Bronchial epithelial cell (primary cell): ENCODE measurements at regions not wholly inside any gene's neighbourhood (a gene's known extent, or its start where the extent isn't known, plus 50 kb on each side); places are given as distances from the start of the nearest gene placed in this dataset.
A peak's percentile ranks its signal among the peaks of the same experiment; 100 is the strongest.

Source experiments
- DNase-seq: peaks from one replicate; pipeline ENCODE4 v3.0.0-alpha.2; 2010; ENCODE audit warnings: low read depth
- FAIRE-seq: peaks from 2 replicates; lab custom pipeline; 2011; peaks lifted over from hg19 to GRCh38; lab: Jason Lieb, UNC
- H3K27me3 ChIP-seq: 2 replicates; pipeline ENCODE4 v1.5.1; 2011; ENCODE audit warnings: low read length; ENCODE audit not compliant: control insufficient read depth, insufficient read depth
- H3K36me3 ChIP-seq: 2 replicates; pipeline ENCODE4 v1.5.1; 2011; ENCODE audit warnings: low read length; ENCODE audit not compliant: control insufficient read depth, insufficient read depth
- H3K4me3 ChIP-seq: 2 replicates; pipeline ENCODE4 v1.5.1; 2011; ENCODE audit warnings: mild to moderate bottlenecking, low read depth, low read length, control low read depth
- TF ChIP-seq, protein P1 (sequence below): IDR thresholded peaks from 2 replicates; pipeline ENCODE4 v1.5.1; 2011; ENCODE audit warnings: mild to moderate bottlenecking, moderate library complexity, low read length, control low read depth, inconsistent platforms; ENCODE audit not compliant: insufficient read depth, severe bottlenecking

DNA sequence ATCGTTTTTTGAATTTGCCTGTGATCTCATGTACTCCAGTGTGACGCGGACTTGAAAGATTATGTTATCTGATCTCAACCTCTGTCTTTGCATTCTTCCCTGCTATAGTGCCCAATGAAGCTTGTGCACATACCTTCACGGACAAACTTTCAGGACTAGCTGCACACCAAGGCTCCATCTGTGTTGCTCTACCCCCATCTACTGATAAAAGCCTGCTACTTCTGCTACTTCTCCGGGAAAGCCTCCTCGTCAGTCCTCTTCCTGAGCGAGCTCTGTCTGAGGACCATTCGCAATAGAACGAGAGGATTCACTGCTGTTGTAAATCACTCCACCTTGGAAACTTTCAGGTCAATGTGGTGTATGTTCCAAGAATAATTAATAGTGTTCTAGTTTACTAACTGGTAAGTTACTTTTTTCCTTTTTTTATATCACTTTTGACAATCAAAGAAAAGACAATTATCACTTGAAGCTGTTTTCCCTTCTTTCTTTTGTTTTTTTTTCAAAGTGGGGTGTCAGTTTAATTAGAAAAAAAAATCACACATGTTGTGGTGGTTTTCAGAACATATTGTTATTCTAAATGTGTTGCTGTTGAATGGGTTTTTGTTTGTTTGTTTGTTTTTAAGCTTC, 217.6 kb downstream of the ARRDC4 start:
- FAIRE-seq (peak; percentile 81), DNase-seq (peak; percentile 75)
- Histone ChIP-seq H3K36me3 (no peaks in the 10 kb centered on the region), H3K4me3 (no peak overlapping the region), H3K27me3 (no peaks in the 10 kb centered on the region)
- TF ChIP-seq, protein P1, sequence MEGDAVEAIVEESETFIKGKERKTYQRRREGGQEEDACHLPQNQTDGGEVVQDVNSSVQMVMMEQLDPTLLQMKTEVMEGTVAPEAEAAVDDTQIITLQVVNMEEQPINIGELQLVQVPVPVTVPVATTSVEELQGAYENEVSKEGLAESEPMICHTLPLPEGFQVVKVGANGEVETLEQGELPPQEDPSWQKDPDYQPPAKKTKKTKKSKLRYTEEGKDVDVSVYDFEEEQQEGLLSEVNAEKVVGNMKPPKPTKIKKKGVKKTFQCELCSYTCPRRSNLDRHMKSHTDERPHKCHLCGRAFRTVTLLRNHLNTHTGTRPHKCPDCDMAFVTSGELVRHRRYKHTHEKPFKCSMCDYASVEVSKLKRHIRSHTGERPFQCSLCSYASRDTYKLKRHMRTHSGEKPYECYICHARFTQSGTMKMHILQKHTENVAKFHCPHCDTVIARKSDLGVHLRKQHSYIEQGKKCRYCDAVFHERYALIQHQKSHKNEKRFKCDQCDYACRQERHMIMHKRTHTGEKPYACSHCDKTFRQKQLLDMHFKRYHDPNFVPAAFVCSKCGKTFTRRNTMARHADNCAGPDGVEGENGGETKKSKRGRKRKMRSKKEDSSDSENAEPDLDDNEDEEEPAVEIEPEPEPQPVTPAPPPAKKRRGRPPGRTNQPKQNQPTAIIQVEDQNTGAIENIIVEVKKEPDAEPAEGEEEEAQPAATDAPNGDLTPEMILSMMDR: peak; percentile 90

DNA sequence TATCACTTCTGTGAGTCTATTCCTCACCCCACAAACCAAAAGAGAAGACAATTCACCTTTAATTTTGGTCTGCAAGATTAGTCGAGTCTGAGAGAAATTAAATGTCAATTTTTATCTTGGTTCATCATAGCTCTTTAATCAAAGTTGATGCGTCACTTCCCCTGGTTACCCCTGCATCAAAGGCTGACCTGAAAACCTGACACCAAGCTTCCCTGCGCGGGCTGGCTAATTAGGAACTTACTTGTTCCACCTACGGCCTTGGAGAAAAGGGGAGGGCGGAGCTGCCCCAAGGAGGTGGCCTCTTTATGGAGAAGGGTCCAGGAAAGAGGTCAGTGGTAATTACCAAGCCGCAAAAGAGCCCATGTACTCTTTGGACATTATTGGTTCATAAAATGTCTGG, 218.4 kb downstream of the ARRDC4 start:
- TF ChIP-seq, protein P1: no peak
- FAIRE-seq: no peak
- H3K27me3 ChIP-seq: no peaks in the 10 kb centered on the region
- no peak for DNase-seq
- H3K4me3 ChIP-seq: no peak overlapping the region
- no peaks in the 10 kb centered on the region for H3K36me3 ChIP-seq

DNA sequence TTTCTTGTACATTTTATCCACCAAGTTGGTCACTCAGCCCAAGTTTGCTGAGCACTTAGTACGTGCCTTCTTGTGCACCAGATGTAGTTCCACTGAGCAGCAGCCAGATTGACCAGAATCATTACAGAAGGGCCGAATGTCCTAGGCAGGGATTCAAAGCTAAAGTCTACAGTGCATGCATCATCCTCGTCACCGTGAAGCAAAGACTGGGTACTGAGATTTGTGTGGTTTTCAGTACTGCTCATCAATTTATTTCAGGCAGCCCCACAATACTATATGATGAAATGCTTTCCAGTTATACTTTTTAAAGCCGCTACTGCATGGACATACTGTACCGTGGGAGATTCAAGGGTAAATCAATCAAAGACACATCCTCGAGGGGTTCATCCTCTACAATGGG, 227.0 kb downstream of the ARRDC4 start:
- Histone ChIP-seq H3K36me3 (no peaks in the 10 kb centered on the region), H3K4me3 (no peak overlapping the region), H3K27me3 (no peaks in the 10 kb centered on the region)
- TF ChIP-seq, protein P1: no peak
- FAIRE-seq: no peak
- no peak for DNase-seq

DNA sequence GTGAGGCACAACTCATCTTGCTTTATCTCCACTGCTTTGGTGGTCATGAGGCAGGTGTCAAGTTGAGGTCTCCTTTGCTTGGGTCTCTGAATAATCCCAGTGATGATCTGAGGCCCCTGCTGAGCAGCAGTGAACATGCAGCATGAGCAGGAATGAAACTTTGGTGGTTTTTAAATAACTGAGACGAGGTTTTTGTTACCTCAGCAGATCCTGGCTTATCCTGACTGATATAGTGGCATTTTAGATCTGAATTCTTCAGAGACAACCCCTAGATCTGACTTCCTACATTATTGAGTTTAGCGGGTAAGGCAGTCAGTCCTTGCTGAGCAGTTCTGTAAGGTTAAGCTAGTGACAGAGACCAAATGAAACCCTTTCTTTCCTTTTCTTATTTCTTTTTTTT, 230.4 kb downstream of the ARRDC4 start:
- Histone ChIP-seq H3K27me3 (no peaks in the 10 kb centered on the region), H3K36me3 (no peaks in the 10 kb centered on the region), H3K4me3 (no peak overlapping the region)
- FAIRE-seq (peak; percentile 72), DNase-seq (no peak)
- TF ChIP-seq, protein P1: no peak

DNA sequence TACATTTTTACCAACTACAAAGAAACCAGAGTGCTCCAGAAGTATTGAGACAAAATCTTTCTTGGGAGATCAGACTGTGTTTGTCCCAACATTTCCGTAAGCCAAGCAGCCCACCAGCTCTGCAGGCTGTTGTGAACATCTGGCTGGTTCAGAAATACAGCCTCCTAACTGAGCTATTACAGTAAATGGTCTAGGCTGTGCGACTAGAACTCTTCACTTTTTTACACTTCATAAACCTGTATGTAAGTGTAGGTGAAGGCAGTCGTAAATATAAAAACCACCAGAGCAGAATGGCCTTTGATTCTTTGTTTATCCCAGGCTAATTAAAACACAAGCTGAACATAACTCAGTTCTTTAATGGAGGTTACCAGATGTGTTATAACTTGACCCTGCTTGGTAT, 235.3 kb downstream of the ARRDC4 start:
- FAIRE-seq: no peak
- no peak overlapping the region for H3K4me3 ChIP-seq
- DNase-seq: no peak
- H3K27me3 ChIP-seq: no peaks in the 10 kb centered on the region
- H3K36me3 ChIP-seq: no peaks in the 10 kb centered on the region
- TF ChIP-seq, protein P1: no peak

DNA sequence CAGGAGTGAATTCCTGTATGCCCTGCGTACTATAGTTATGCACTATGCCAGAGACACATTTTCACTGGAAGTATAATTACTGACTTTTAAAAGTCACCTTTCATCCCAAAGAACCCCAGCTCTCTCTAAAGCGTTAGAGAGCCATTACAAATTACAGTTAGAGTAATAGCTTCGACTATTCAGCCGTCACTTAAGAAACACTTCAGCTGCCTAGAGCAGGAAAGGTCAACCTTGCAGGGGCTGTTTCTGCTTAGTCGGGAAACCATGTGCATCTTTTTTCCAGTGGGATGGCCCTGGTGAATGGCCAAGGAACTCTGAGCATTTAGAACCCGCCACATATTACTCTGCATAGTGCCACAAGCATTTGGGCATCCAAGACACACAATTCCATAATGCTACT, 235.9 kb downstream of the ARRDC4 start:
- TF ChIP-seq, protein P1: no peak
- no peaks in the 10 kb centered on the region for H3K36me3 ChIP-seq

More for the DNA sequence above, 235.9 kb downstream of the ARRDC4 start:
- no peak overlapping the region for H3K4me3 ChIP-seq
- no peaks in the 10 kb centered on the region for H3K27me3 ChIP-seq
- DNase-seq (no peak), FAIRE-seq (no peak)
